BJ (cell line): ENCODE measurements at regions not wholly inside any gene's neighbourhood (a gene's known extent, or its start where the extent isn't known, plus 50 kb on each side); places are given as distances from the start of the nearest gene placed in this dataset.

Experiments used
- CTCF ChIA-PET: fragments of 350-600 bp; formaldehyde crosslinking; extraction: SDS; loops from one replicate; lab custom pipeline; 2021; ENCODE audit warnings: antibody characterized with exemption, inconsistent platforms; lab: Yijun Ruan, JAX
- POLR2A ChIA-PET: fragments of 300-600 bp; sonication (Branson Sonifier 250); formaldehyde crosslinking; extraction: SDS; loops from one replicate; lab custom pipeline; 2021; ENCODE audit warnings: antibody characterized with exemption; lab: Charles Lee
- DNase-seq: peaks from one replicate; pipeline ENCODE4 v3.0.0-alpha.2; 2011; ENCODE audit warnings: low read depth
- H3K27me3 ChIP-seq: 2 replicates; pipeline ENCODE4 v1.6.0; 2011; ENCODE audit warnings: low read length; ENCODE audit not compliant: control insufficient read depth, insufficient read depth
- H3K36me3 ChIP-seq: 2 replicates; pipeline ENCODE4 v1.5.1; 2011; ENCODE audit warnings: low read length; ENCODE audit not compliant: control insufficient read depth, insufficient read depth
- H3K4me3 ChIP-seq: 2 replicates; pipeline ENCODE4 v1.5.1; 2011; ENCODE audit warnings: low read depth, mild to moderate bottlenecking, control low read depth, low read length
- CTCF ChIP-seq: IDR thresholded peaks from 2 replicates; pipeline ENCODE4 v1.5.1; 2011; ENCODE audit warnings: low read depth, mild to moderate bottlenecking, control low read depth, inconsistent platforms, low read length, moderate library complexity; ENCODE audit not compliant: insufficient read depth

DNA sequence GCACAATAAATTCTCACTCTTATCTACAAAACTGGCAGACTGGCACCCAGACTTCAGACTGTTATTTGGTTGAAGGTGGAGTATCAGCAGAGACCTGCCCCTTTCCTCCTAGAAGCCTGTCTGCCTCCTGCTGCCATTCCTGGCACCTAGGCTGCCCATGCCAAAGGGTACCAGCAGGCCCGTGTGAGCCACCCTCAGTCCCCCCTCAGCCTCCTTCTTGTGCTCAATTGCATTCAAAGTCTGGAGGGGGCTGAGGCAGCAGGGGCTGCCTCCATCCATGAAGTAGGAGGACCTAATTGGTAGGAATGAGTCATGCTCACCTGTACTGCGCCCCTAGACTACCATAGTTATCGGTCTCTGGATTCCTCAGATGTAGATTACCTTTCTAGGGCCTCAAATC, 440.9 kb upstream of the GRM3 start:
- Histone ChIP-seq H3K4me3 (no peak overlapping the region), H3K27me3 (no peaks in the 10 kb centered on the region), H3K36me3 (no peaks in the 10 kb centered on the region)
- DNase-seq, result no peak
- CTCF ChIA-PET, result no interaction called here
- no peak for TF ChIP-seq CTCF
- POLR2A ChIA-PET, result no interaction called here

DNA sequence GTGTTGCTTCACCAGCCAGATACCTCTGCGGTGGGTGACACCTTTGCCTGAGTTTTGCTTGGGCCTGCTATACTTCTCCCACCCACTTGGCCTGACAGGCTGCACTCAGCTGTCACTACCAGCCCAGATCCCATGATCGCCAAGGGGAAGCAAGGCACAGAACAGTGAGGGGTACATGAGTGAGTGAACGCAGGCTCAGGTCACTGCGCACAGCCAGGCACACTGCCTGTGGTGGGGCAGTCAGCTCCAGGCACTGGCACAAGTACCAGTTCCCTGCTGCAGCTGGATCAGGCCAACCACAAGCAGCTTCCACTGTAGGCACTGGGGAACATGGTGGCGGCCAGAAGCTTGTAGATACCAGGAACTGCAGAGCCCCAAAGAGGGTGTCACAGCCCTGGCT, 441.9 kb upstream of the GRM3 start:
- H3K4me3 ChIP-seq, result no peak overlapping the region
- ChIA-PET POLR2A (no interaction called here), CTCF (no interaction called here)
- no peaks in the 10 kb centered on the region for H3K36me3 ChIP-seq
- no peaks in the 10 kb centered on the region for H3K27me3 ChIP-seq
- DNase-seq, result no peak
- TF ChIP-seq CTCF, result no peak

DNA sequence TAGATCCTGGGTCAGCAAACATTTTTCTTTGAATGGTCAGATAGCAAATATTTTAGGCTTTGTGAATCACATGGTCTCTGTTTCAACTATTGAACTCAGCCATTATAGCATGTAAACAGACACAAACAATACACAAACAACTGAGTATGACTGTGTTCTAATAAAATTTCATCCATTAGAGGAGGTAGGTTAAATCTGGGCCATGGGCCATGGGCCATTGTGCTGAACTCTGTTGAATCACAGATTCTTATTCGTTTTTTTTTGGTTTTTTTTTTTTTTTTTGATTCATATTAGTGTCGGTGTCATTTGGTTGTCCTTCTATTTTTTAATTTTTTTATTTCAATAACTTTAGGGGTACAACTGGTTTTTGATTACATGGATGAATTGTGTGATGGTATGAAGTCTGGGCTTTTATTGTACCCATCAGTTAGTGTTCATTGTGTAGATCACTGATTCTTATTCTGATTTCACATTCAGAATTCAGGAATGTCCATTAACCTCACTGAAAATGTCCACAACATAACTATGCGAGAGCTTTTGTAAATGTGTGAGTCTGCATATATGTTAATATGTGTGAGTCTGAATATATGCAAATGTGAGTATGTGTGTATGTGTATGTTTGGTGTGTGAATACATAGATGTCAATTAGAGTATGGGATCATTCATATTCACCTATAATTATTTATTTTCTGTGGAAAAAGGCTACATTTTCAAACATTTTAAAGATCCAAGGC, 443.7 kb upstream of the GRM3 start:
- H3K4me3 ChIP-seq, result no peak overlapping the region
- ChIA-PET CTCF (interaction anchor here (0.6 kb wide), 1 partner anchor 17 kb away, joined by 3 read pairs; no protein-coding TSS in a partner anchor), POLR2A (no interaction called here)
- H3K36me3 ChIP-seq, result no peaks in the 10 kb centered on the region
- TF ChIP-seq CTCF, result no peak
- DNase-seq, result no peak
- no peaks in the 10 kb centered on the region for H3K27me3 ChIP-seq

DNA sequence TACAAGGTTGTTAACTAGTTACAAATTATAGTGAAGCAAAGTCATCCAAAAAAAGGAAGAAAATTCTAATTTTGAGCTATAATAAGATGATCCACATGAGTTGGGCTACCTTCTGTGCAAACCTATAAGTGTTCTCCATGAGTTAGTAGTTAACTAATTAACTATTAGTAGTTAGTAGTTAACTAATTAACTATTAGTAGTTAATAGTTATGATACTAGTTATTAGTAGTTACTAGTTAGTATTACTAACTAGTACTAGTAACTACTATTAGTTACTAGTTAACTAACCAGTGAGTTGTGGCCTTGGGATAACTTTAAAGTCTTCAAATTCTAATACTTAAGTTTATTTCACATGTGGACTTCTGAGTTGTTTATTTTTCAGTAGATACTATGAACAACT, 453.4 kb upstream of the GRM3 start:
- no peak for TF ChIP-seq CTCF
- ChIA-PET POLR2A (no interaction called here), CTCF (no interaction called here)
- H3K4me3 ChIP-seq, result no peak overlapping the region
- DNase-seq, result no peak
- no peaks in the 10 kb centered on the region for H3K36me3 ChIP-seq
- no peaks in the 10 kb centered on the region for H3K27me3 ChIP-seq

DNA sequence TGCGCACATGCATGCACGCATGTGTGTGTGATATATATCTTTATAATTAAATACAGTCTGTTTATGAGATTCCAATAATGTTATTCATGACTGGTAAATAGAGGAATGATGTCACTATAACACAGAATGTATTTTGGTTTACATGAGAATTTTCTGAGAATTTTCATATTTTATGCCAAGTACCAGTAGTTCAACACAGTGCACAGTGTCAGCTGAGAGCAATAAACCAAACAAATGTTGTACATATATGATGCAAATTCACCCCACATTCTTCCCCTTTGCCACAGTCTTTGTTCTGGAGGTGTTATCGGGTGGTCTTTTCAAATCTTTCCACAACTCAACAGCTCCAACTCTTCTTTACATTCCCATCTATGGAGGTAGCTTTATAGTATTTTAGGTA, 462.2 kb upstream of the GRM3 start:
- TF ChIP-seq CTCF, result no peak
- CTCF ChIA-PET, result no interaction called here
- Histone ChIP-seq H3K36me3 (no peaks in the 10 kb centered on the region), H3K4me3 (no peak overlapping the region), H3K27me3 (no peaks in the 10 kb centered on the region)
- POLR2A ChIA-PET, result no interaction called here
- DNase-seq, result no peak
